Loucy (cell line): ENCODE measurements at regions not wholly inside any gene's neighbourhood (a gene's known extent, or its start where the extent isn't known, plus 50 kb on each side); places are given as distances from the start of the nearest gene placed in this dataset.
"Not testable (repeated sequence)": the region's sequence is repeated elsewhere in the genome, so short reads cannot be mapped to it uniquely, and the experiment has no call there.

Source experiments
- H2AFZ ChIP-seq: fragments of 200-600 bp; sonication (generic); 2 replicates; pipeline ENCODE4 v1.6.0; 2016; ENCODE audit warnings: antibody characterized with exemption, mild to moderate bottlenecking, low read length, moderate library complexity
- H3F3A ChIP-seq: fragments of 200-600 bp; 2 replicates; pipeline ENCODE4 v1.6.0; 2016; ENCODE audit warnings: antibody characterized with exemption, low read depth, mild to moderate bottlenecking
- H3K27me3 ChIP-seq: fragments of 200-600 bp; sonication (generic); 2 replicates; pipeline ENCODE4 v1.6.1; 2014; ENCODE audit warnings: low read length, mild to moderate bottlenecking; ENCODE audit not compliant: insufficient read depth, poor library complexity, severe bottlenecking
- H3K36me3 ChIP-seq: fragments of 200-600 bp; sonication (generic); 2 replicates; pipeline ENCODE4 v1.6.1; 2016; ENCODE audit warnings: low read length; ENCODE audit not compliant: insufficient read depth
- H3K4me1 ChIP-seq: fragments of 200-600 bp; sonication (generic); 2 replicates; pipeline ENCODE4 v1.5.1; 2014; ENCODE audit warnings: low read length, mild to moderate bottlenecking; ENCODE audit not compliant: insufficient read depth, poor library complexity, severe bottlenecking
- H3K4me2 ChIP-seq: fragments of 200-600 bp; sonication (generic); 2 replicates; pipeline ENCODE4 v1.6.0; 2014; ENCODE audit warnings: antibody characterized with exemption, low read length, low read depth, mild to moderate bottlenecking; ENCODE audit not compliant: poor library complexity, severe bottlenecking
- H3K4me3 ChIP-seq: fragments of 200-600 bp; sonication (generic); 2 replicates; pipeline ENCODE4 v1.5.1; 2014; ENCODE audit warnings: low read length, mild to moderate bottlenecking, mixed read lengths; ENCODE audit not compliant: poor library complexity, severe bottlenecking
- H3K79me2 ChIP-seq: fragments of 200-600 bp; sonication (generic); 2 replicates; pipeline ENCODE4 v1.6.1; 2014; ENCODE audit warnings: low read length; ENCODE audit not compliant: insufficient read depth
- H3K9ac ChIP-seq: fragments of 200-600 bp; sonication (generic); 2 replicates; pipeline ENCODE4 v1.6.0; 2014; ENCODE audit warnings: mild to moderate bottlenecking, low read depth, low read length, moderate library complexity; ENCODE audit not compliant: poor library complexity, severe bottlenecking
- H3K9me2 ChIP-seq: fragments of 200-600 bp; sonication (generic); replicated peaks from 2 replicates; pipeline ENCODE4 v1.6.1; 2016; ENCODE audit warnings: low read depth, low read length, mixed read lengths
- H3K9me3 ChIP-seq: fragments of 200-600 bp; sonication (generic); 2 replicates; pipeline ENCODE4 v1.6.1; 2014; ENCODE audit warnings: mild to moderate bottlenecking, antibody characterized with exemption, low read length, low read depth; ENCODE audit not compliant: insufficient read depth
- H4K20me1 ChIP-seq: fragments of 200-600 bp; sonication (generic); 2 replicates; pipeline ENCODE4 v1.6.0; 2014; ENCODE audit warnings: antibody characterized with exemption, low read length, mild to moderate bottlenecking; ENCODE audit not compliant: insufficient read depth, poor library complexity, severe bottlenecking
- CTCF ChIP-seq: fragments of 200-600 bp; sonication (generic); conservative IDR thresholded peaks from 2 replicates; pipeline ENCODE4 v1.5.1; 2014; ENCODE audit warnings: mild to moderate bottlenecking, antibody characterized with exemption, low read length
- EZH2phosphoT487 ChIP-seq: fragments of 200-600 bp; IDR thresholded peaks from 2 replicates; pipeline ENCODE4 v1.6.1; 2018; ENCODE audit warnings: antibody characterized with exemption, mild to moderate bottlenecking, moderate library complexity, borderline replicate concordance

GRCh38 chr14:105602243-105602750 lies 75.9 kb downstream of the TMEM121 start:
- Histone ChIP-seq H3K79me2 (no peaks in the 10 kb centered on the region), H3K4me2 (no peak overlapping the region), H3K27me3 (no peaks in the 10 kb centered on the region), H3K36me3 (no peaks in the 10 kb centered on the region), H3K4me1 (no peaks in the 10 kb centered on the region), H3K9me2 (no peaks in the 10 kb centered on the region), H3K9ac (no peak overlapping the region), H4K20me1 (no peaks in the 10 kb centered on the region), H3K4me3 (no peak overlapping the region), H3F3A (no peaks in the 10 kb centered on the region), H3K9me3 (peaks cover 9% of the 10 kb centered on the region; the same call in 1 of the 2 replicates), H2AFZ (no peak overlapping the region)
- TF ChIP-seq EZH2phosphoT487 (no peak), CTCF (no peak)

GRCh38 chr14:105602799-105603793 lies 76.7 kb downstream of the TMEM121 start:
- Histone ChIP-seq H3K79me2 (no peaks in the 10 kb centered on the region), H3K36me3 (no peaks in the 10 kb centered on the region), H3K4me3 (no peak overlapping the region), H3K4me2 (no peak overlapping the region), H3K9me3 (peaks cover 9% of the 10 kb centered on the region; the same call in 1 of the 2 replicates), H3K27me3 (no peaks in the 10 kb centered on the region), H4K20me1 (no peaks in the 10 kb centered on the region), H3F3A (no peaks in the 10 kb centered on the region), H3K4me1 (no peaks in the 10 kb centered on the region), H2AFZ (no peak overlapping the region), H3K9me2 (no peaks in the 10 kb centered on the region), H3K9ac (no peak overlapping the region)
- TF ChIP-seq CTCF = no peak
- TF ChIP-seq EZH2phosphoT487 = no peak

- not testable (repeated sequence) for H3F3A ChIP-seq, H3K4me1 ChIP-seq, H3K9me2 ChIP-seq, H3K36me3 ChIP-seq, H3K79me2 ChIP-seq, H2AFZ ChIP-seq, H3K9ac ChIP-seq, H3K9me3 ChIP-seq, H3K27me3 ChIP-seq, H3K4me2 ChIP-seq, H4K20me1 ChIP-seq, H3K4me3 ChIP-seq
Observed at GRCh38 chr14:105604531-105605463, 78.4 kb downstream of the TMEM121 start.
